AG10803 (cell line): ENCODE measurements at regions not wholly inside any gene's neighbourhood (a gene's known extent, or its start where the extent isn't known, plus 50 kb on each side); places are given as distances from the start of the nearest gene placed in this dataset.

Experiments
- DNase-seq: peaks from one replicate; pipeline ENCODE4 v3.0.0; 2010; ENCODE audit warnings: low read depth
- H3K4me3 ChIP-seq: 2 replicates; pipeline ENCODE4 v1.5.1; 2011; ENCODE audit warnings: mild to moderate bottlenecking, low read length, control low read depth
- TF ChIP-seq, protein P1 (sequence below): conservative IDR thresholded peaks from 2 replicates; pipeline ENCODE4 v1.5.1; 2011; ENCODE audit warnings: mild to moderate bottlenecking, low read length, control low read depth, inconsistent platforms

DNA sequence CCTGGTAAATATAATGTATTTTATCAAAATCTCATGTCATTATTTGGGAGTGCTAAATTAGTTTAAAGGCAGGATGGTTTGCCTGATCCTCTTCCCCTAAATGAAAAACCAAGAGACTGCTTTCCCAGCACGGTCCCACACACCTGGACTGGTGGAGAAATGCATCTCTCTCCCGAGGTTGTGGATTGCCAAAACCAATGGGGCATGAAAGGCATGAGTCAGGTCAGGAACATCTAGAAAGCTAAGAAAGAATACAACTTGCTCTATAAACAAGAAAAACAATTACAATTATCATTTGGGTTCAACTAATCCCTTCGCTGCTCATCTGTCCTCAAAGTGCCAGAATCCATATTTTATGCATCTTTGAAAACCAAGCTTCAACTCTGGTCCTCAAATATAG, 308.3 kb upstream of the IRAK1BP1 start:
- TF ChIP-seq, protein P1, sequence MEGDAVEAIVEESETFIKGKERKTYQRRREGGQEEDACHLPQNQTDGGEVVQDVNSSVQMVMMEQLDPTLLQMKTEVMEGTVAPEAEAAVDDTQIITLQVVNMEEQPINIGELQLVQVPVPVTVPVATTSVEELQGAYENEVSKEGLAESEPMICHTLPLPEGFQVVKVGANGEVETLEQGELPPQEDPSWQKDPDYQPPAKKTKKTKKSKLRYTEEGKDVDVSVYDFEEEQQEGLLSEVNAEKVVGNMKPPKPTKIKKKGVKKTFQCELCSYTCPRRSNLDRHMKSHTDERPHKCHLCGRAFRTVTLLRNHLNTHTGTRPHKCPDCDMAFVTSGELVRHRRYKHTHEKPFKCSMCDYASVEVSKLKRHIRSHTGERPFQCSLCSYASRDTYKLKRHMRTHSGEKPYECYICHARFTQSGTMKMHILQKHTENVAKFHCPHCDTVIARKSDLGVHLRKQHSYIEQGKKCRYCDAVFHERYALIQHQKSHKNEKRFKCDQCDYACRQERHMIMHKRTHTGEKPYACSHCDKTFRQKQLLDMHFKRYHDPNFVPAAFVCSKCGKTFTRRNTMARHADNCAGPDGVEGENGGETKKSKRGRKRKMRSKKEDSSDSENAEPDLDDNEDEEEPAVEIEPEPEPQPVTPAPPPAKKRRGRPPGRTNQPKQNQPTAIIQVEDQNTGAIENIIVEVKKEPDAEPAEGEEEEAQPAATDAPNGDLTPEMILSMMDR = no peak
- H3K4me3 ChIP-seq = no peak overlapping the region

DNA sequence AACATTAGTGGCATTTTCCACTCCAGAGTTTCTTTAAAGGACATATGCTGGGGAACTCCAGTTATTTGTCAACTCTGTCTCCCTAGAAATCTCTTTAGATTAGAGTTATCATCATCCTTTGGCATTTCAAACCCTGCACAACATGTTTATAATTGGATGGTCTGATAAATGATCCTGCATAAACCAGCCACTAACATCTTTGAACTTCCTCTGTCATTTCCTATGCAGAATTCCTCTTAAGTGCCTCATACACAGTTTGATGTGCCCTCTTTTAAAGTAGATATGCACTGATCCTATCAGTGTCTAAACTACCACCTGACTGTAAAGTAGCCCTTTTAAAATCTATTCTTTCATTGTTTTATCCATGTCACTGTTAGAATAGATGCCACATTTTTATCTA, 306.3 kb upstream of the IRAK1BP1 start:
- DNase-seq = no peak
- TF ChIP-seq, protein P1 = no peak
- no peak overlapping the region for H3K4me3 ChIP-seq

More for the DNA sequence above, 308.3 kb upstream of the IRAK1BP1 start:
- DNase-seq = no peak

DNA sequence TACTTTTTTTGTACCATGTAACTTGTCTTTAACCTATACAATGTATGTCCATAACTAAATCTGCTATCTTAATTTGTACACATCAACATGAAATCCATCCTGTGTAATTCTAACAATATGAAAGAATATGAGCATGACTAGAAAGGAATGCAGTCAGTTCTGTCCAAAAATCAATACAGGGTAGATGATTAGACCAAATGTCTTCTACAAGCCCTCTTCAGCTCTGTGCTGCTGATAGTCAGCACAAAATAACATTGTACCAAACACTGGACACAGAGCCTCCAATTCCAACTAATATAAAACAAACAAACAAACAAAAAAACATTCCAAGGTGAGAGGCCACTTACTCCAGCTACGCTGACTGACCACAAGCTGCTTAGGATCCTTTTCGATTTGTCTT, 301.4 kb upstream of the IRAK1BP1 start:
- TF ChIP-seq, protein P1 = no peak
- no peak overlapping the region for H3K4me3 ChIP-seq
- DNase-seq = no peak

DNA sequence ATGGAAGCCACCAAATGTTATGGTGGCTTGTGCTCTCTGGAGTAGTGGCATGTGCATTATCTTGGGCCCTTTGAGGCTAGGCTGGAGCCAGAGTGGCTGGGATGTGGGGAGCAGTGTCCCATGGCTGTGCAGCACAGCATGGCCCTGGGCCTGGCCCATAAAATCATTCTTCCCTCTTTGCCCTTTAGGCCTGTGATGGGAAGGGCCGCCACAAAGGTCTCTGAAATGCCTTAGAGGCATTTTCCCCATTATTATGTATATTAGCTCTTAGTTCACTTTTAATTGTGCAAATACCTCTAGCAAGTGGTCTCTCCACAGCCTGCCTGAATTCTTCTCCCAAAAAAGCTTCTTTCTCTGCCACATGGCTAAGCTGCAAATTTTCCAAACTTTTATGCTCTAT, 297.3 kb upstream of the IRAK1BP1 start:
- no peak for DNase-seq
- TF ChIP-seq, protein P1 = no peak
- no peak overlapping the region for H3K4me3 ChIP-seq

DNA sequence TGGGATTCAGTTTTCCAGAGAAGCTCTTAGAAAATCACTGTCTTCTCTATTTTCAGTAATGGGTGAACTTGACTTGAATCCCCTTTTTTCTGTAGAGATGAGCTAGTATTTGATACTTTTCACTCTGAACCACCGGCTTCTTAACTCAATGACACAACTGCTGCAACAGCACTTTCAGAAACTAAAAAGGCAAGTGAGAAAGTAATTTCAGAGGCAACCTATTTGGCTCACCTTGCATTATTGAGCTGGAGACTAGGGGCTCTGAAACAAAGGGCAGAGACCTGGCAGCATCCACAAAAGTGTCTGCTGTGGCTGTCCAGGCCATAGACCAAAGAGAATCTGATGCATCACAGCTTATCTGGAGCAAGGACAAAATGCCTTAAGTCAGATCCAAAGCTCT, 289.8 kb upstream of the IRAK1BP1 start:
- H3K4me3 ChIP-seq = no peak overlapping the region
- no peak for DNase-seq
- TF ChIP-seq, protein P1 = no peak

DNA sequence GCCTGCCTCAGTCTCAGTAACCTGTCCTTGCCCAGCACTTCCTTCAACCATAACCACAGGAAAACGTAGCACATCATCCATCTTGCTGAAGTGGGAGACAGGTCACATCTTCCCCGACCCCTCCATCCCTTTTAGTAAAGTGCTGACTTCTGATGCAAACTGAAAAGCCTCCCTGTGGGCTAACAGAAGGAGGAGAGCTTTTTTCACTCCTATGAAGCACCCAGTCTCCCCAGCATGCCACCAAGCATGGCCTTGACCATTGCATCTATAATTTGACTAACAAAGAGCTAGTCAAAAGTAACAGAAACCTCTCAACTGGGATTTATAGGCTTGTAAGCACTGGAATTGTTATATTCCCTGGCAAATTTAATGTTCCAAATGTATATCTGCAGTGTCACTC, 288.9 kb upstream of the IRAK1BP1 start:
- no peak overlapping the region for H3K4me3 ChIP-seq
- no peak for DNase-seq
- TF ChIP-seq, protein P1 = no peak

DNA sequence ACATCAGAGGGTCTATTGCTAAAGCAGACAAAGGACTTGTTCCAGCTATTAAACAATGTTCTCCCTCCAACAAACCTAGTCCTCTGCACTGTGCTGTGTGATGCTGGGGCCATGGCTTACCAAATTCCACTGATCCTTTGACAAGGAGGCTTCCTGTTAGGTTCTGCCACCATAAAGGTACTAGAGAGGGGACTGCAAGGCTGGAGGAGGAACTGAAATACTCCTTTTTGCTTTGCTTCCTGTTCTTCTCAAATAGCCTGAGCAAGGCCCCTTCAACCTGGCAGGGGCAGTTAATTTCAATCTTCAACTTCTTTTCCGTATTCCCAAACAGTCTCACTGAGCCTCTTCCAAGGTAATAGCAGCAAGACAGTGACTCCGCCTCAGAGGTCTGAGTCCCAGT, 286.4 kb upstream of the IRAK1BP1 start:
- DNase-seq = no peak
- TF ChIP-seq, protein P1 = no peak
- H3K4me3 ChIP-seq = no peak overlapping the region
